Right renal cortex interstitium (tissue), 3 donors: ENCODE measurements at regions not wholly inside any gene's neighbourhood (a gene's known extent, or its start where the extent isn't known, plus 50 kb on each side); places are given as distances from the start of the nearest gene placed in this dataset.
A peak's percentile ranks its signal among the peaks of the same experiment; 100 is the strongest.

ENCODE experiments used
- DNase-seq, 3 donors: peaks; one replicate each; pipeline ENCODE4 v3.0.0-alpha.2; 2013; ENCODE audit warnings: low read depth in 3 of 3, low spot score in 2 of 3

DNA sequence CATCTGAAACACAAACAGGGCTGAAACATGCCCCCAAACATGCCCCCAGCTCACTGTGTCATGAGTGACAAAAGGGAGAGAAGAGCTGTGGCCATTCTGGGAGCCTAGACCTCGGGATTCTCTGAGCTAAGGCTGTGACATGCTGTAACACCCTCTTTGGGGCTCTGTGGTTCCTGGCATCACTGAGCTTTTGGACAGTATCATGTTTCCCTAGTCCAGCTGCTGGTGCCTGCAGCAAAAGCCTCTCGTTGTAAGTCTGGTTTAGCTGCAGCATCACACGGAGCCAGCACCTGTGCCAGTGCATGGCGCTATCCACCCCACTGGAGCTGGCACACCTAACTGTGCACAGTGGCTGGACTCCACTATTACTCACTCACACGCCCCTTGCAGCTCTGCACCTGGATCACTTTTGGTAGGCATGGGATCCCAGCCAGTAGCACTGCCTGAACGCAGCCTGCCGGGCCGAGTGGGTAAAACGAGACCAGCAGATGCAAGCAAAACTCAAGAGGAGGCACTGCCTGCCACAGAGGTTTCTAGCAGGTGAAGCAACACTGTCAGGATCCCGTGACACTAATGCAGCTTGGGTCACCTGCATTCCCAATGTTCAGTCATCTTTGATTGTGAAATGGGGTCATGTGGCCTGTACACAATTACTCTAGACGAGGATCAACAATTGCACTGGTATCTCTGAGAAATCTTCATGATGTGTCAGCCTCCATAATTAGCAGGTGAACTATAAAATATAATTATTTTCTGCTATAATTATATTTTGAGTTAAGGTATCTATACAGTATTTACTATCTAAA, 547.2 kb downstream of the ZNF804A start:
- no peak for DNase-seq

DNA sequence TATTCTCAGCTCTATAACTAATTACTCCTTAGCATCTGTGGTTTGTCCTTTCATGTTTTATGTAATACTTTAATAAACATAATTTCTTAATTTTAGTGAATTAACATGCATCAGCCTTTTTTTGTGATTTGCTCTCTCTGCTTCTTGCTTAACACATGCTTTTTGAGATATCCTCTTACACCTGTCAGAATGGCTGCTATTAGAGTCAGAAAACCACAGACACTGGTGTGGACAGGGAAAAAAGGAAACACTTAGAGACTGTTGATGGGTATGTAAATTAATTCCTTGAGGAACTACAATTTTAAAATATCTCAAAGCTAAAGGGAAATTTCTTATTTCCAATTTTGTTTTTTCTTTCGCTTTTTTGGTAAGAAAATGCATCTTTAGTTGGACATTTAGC, 549.0 kb downstream of the ZNF804A start:
- no peak for DNase-seq

DNA sequence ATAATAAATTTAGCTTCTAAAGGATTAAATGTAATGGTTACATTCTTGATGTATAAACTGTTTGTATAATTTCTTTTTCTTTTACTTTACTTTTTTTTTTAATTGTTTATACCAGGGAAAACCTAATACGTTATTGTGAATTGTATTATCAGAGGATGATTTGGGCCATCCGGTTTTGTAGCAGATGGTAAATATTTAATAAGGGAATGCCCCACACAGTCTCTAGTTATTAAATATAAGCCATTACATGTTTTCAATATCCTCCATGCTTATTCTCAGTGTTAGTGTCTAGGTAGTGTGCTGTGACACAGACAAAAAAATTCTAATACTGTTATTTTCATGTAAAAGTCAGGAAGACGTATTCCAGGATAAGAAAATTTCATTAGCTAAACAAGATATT, 553.9 kb downstream of the ZNF804A start:
- no peak for DNase-seq

DNA sequence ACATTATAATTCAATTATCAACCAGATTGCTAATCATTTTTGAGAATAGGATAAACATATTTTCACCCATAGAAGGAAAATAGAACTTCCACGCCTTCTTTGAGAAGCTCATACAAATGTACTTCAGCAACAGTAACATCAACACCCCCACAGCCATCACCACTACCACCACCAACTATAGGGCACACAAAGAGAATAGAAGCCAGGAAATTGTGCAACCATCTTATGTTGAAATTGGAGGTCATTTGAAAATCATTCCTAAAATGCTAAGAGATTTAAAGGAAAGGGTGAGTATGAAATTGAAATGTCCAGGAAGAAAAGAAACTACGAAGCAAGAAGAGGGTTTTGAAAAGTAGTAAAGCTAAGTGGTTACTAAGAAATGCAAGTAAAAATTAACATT, 563.4 kb downstream of the ZNF804A start:
- no peak for DNase-seq

DNA sequence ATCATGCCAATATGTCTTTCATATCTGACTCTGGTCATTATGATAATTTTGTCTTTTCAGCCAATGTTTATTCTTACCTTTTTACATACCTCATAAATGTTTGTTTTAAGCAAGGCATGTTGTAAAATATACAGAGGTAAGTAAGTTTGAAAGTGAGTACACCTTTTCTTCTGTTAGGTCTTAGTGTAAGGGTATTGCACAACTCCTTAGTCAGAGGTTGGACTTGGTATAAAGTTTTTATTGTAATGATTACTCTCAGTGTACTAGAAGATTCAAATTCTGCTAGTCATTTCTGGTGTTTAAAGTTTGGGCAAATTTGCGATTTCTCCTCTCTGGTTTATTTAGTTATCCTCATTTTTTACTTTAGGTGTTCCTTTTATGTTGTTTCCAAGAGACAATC, 564.3 kb upstream of the FSIP2 start:
- no peak for DNase-seq

DNA sequence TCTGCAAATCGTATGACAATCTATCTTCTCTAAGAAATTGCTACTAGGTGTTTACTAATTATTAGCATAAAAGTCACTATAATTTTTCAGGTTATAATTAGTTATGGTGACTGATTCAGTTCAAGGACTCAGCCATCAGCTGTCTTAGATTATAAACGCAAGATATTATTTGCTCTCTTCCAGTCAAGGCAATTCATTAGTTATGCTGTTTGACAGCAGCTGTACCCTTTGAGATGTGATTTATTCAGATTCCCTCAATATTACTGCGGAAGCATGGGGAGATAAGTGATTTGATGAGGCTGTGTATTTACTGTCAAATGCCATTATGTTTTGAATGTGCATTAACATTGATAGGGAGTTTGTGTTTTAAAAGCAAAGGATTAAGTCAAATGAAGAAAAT, 558.9 kb upstream of the FSIP2 start:
- no peak for DNase-seq

DNA sequence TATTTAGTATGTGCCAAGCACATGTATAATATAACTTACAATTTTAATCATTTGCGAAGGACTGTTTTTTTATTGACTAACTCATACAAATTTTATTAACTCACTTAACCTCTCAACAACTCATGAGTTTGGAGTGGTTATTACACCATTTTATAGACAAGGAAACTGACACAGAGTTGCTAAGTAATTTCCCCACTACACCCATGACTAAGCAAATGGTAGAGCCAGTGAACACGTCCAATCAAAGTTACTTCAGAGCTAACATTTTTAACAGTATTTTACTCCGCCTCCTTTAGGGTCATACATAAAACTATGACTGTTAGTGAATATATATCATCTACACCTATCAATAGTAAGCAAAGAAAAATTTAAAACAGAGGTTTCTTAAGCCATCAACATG, 556.7 kb upstream of the FSIP2 start:
- no peak for DNase-seq

DNA sequence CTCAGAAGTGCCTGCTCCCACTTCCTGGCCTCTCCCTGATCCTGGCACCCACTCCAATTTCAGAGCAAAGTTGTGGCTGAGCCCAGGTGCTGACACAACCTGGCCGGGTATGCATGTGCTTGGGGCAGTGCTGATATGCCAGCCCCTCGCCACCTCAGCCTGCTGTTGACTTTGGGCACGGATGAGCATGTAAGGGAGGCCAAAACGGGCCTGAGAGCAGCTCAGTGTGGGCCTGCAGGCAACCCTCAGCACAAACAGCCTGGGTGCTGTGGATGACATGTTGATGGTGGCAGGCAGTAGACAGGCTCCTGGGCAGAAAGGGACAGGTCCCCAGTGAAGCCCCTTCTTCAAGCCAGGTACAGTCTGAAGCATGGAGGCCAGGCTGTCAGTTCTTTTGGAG, 553.6 kb upstream of the FSIP2 start:
- DNase-seq: no peak

DNA sequence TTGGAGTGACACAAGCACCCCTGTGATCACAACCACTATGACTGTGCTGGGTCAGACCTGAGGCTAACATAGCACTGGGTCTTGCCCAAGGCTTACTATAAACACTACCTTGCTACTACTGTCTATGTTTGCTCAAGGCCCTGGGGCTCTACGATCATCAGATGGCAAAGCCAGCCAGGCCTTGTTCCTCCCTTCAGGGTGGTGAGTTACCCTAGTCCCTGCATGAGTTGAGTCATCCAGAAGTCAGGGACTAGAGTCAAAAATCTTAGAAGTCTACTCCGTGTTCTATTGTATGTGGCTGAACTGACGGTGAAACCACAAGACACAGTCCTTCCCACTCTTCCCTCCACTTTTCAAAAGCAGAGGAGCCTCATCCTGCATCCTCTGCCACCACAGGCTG, 551.2 kb upstream of the FSIP2 start:
- DNase-seq: no peak

DNA sequence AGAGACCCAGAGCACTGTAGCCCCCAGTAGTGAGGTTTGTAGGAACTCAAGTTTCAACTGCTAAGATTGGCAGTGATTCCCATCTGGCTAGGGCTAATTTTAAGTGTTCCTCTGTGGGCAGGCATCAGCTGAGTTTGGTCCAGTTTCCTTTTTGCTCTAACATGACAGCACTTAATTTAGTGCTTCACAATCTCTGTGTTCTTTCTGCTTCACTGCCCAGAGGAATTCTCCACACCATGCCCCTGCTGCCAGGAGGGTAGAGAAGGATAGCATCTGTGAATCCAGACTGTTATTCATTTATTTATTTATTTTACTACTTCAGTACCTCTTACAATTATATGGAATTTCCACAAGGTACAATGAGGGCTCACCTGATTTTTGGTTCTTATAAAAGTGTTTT, 549.9 kb upstream of the FSIP2 start:
- DNase-seq: peak in 1 of 3 donors; percentile 18

DNA sequence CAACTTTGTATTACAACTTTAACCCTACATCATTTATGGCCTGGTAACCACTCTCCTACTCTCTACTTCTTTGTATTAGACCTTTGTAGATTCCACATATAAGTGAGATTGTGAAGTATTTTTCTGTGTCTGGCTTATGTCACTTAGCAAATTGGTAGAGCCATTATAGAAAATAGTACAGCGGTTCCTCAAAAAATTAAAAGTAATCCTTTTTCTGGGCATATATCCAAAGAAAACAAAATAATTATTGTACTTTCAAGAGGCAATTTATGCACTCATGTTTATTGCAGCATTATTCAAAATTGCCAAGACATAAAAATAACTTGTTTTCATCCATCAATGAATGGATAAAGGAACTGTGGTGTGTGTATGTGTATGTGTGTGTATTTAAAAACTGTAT, 537.5 kb upstream of the FSIP2 start:
- DNase-seq: no peak

DNA sequence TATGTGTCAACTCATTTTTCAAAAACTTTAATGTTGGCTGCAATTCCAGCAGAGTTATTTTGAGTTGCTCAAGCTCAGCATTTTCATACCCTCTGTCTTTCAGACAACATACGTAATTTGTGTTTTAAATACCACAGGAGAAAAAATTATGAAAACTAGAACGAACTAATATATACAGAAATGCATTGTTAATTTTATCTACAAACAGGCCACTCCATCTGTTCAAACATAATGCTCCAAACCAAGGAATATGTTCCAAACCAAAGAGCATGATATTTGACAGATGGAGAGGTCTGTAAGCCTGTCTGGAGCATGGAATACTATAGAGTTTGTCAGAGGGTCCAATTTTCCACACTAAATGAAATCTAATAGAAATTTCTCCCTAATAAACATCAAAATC, 536.2 kb upstream of the FSIP2 start:
- no peak for DNase-seq

DNA sequence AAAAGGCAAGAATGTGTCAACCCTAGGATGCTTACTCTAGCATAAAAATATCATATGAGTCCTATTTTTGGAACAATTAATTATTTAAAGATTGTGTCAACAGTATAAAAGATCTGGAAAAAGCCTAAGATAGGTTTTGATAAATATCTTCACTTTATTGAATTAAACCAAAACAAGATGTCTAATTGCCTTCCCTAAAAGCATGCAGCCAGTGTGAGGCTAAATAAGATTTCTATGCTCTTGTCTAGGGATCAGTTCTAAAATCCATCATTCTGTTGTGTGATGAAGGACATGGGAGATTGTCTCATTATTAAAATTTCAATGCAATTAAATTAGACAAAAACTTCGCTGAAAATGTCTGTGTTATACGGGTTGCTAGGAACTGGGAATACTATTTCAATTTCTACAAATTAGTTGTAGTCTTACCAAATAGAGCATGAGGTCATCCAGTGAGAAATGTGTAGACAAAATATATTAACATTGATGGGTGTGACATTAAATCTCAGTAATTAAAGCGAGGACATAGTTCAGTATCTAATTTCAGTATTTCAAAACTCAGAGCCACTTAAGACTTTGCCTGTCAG, 535.6 kb upstream of the FSIP2 start:
- DNase-seq: no peak

DNA sequence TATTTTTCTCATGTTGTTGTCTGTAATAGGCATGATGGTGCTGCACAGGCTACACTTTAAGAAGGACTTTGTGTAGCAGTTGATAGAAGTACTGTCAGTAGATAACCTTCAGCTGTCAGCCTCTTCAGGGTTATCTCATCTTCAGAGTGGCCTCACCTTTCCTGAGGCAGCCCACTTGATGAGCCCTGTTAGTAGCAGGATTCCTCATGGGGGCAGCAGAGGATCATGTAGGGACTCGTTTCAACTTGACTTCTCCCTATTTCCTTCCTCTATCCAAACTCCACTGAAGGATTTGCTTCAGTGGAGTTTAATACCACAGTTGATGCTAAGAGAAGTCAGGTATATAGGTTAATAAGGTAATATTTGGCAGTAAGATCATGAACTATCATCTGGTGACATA, 530.3 kb upstream of the FSIP2 start:
- no peak for DNase-seq

DNA sequence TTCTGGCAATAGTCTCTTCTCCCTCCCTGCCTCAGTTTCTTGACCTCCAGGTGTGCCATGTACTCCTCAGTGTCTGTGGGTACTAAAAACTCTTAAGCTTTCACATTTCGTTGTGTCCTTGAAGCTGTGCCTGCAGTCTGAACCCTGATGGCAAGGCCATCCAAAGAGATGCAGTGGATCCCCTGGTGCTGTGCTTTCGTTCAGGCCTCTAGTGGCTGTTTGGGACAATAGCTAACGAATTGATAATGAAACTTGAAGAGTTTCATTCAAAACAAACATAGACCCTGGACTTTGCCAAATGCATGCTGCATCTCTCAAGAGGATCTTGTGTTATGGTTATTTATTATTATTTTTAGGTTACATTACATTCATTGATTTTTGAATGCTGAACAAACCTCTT, 523.1 kb upstream of the FSIP2 start:
- no peak for DNase-seq

DNA sequence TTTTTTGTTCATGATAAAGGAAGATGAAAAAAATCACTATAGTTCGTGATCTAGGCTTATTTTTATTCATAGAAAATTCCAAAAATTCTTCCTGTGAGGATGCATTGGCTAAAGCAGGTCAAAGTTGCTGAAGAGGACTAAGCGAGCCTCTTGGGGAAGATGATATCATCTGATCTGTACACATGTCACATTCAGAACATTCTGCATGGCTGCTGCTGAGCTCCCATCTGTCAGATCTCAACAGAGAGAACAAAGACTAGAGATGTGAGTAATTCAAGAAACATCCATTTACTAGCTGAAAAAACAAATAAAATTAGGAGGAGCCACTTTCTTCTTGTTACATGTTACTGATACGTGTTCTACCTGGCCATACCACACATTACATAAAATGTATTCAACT, 518.6 kb upstream of the FSIP2 start:
- no peak for DNase-seq

DNA sequence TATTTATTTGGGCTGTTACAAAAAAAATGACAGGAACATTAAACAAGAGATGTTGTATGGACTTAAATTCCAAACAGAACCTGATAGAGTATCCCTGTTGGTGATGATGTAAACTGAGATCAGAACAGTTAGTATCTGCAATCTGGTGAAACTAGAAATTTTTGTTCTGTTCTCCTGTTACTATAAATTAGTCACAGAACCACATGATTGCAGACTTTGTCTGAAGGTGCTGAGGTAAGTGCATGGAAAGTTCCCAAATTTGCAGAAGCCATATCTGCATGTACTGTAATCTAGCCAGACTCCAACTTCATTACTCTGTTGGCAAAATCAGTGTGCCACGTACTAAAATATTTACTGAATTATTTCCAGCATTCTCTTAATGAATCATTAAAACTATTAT, 516.3 kb upstream of the FSIP2 start:
- no peak for DNase-seq

DNA sequence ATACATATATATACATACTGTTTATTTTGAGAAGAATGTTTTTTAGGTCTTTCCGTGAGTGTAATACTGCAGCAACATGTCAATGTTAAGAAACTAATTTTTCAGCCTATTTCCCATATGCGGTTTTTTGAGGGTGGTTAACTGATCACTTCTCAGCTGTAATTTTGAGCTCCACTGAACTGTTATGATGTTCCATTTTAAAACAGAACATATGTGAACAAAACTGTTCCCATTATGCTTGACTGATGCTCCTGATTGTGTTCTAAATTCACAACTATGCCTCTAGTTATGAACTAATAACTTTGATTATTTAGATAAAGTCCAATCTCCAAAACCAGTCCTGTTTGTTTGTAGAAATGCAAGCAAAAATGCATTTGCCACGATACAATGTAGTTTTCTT, 511.2 kb upstream of the FSIP2 start:
- no peak for DNase-seq

DNA sequence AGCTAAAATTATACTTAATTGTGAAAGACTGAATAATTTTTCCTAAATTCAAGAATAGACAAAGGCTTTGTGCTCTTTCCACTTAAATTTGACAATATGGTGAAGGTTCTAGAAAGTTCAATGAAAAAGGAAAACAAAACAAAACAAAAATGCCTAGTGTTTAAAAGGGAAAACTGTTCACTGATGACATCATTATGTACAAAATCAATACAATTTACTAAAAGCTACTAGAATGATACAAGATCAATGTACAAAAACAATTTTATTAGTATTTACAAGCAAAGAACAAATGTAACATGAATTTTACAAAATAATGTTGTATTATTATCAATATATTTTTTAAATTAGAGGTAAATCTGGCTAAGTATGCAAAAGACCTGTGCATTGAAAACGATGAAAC, 499.1 kb upstream of the FSIP2 start:
- DNase-seq: no peak

DNA sequence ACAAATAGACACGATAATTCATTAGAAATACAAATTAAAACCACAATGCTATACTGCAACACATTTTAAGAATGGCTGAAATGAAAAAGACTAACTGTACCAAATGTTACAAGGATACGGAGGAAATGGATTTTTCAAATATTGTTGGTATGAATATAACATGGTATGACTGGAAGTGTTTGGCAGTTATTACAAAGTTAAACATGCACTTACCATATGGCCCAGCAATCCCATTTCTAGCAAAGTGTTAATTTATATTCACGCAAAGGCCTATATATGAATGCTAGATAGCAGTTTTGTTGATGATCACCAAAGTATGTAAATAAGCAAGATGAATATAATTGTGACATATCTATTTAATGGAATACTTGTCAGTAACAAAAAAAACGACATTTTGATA, 497.8 kb upstream of the FSIP2 start:
- DNase-seq: no peak

DNA sequence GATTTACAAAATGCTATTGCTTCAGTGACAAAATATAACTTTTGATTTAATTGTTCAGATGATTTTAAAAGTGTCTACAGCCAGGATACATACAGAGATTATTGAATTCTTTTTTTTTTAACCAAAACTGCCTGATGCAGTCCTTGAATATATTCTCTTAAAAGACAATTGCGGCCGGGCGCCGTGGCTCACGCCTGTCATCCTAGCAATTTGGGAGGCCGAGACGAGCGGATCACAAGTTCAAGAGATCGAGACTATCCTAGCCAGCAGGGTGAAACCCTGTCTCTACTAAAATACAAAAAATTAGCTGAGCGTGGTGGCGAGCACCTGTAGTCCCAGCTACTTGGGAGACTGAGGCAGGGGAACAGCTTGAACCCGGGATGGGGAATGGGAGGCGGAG, 497.0 kb upstream of the FSIP2 start:
- no peak for DNase-seq

DNA sequence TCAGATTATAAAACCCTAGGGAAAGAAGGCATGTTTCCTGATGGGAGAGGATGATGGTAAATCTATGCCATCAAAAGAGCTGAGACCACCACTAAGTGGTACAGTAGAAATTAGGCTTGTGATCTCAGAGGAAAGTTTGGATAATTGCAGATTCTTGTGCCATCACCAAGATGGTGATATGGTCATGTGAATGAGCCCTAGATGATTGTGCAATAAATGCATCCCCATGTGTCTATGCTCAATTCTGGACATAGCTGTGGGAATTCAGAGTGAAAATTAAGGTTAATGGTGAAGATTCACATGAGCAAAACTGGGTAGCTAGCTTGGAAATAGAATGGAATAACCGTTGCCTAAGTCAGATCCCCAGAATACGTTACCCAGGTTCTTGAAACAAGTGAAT, 496.1 kb upstream of the FSIP2 start:
- DNase-seq: no peak

DNA sequence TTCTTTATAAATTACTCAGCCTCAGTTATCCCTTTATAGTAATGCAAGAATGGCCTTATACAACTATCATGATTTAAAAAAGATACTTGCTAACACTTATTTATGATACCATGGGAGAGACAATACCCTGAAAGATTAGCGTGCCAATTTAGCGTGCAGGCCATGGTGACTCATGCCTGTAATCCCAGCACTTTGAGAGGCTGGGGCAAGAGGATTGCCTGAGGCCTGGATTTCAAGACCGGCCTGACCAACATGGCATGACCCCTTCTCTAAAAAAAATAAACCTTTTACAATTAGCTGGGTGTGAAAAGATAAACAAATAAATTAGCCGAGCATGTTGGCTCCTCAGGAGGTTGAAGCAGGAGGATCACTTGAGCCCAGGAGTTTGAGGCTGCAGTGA, 493.4 kb upstream of the FSIP2 start:
- DNase-seq: no peak
